GOT3 (cell line): ENCODE measurements at regions not wholly inside any gene's neighbourhood (a gene's known extent, or its start where the extent isn't known, plus 50 kb on each side); places are given as distances from the start of the nearest gene placed in this dataset.
"Not testable (repeated sequence)": the region's sequence is repeated elsewhere in the genome, so short reads cannot be mapped to it uniquely, and the experiment has no call there.

Experiments used
- DNase-seq: peaks from one replicate; lab custom pipeline; 2025; ENCODE audit warnings: mixed read lengths; lab: John Stamatoyannopoulos, UW

DNA sequence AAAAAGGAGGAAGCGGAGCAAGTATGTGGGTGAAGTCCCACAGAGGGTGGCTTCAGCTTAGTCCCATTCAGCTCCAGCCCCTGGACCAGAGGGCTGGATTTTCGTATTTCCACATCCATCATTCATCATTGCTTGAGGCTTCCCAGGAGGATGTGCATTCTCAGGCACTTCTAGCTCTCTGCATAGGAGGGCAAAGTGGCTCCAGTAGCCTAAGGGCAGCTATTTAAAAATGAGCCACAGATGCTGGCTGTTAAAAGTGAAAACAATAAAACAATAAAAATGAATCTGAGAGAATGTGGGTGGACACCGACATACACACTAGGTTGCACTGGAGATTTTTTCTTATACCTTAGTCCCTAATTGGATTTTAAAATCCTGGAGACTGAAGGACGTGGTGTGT lies 629.2 kb upstream of the ZNF385D start:
- DNase-seq = no peak

DNA sequence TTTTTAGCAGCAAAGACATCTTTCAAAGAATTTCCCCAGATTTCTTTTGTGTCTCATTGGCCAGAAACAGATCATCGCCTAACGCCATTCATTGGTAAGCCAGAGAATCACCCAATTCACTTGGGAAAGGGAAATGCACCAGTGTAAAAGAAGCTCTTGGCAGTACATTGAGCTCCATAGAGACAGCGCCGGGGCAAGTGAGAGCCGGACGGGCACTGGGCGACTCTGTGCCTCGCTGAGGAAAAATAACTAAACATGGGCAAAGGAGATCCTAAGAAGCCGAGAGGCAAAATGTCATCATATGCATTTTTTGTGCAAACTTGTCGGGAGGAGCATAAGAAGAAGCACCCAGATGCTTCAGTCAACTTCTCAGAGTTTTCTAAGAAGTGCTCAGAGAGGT lies 630.6 kb upstream of the ZNF385D start:
- not testable (repeated sequence) for DNase-seq

DNA sequence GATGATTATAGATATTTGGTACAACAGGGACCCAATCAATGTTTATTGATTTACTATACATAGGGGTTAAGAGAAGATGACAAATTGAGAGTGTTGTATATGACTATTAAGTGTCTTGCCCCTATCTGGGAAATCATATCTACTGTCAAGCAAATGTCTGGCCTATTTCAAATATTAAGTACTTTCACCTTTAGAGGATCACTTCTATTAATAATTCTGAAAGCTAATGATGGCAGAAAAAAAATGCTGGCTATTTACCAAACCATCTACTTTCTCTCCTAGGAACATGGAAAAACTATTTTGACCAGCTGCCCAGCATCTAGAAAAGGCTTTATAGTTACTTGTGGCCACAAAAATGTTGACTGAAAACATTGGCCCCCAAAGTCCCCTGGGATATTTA lies 632.3 kb upstream of the ZNF385D start:
- DNase-seq = no peak

GRCh38 chr3:22386107-22386506 lies 635.1 kb upstream of the ZNF385D start:
- DNase-seq = no peak

GRCh38 chr3:22392286-22392685 lies 641.3 kb upstream of the ZNF385D start:
- DNase-seq = no peak

DNA sequence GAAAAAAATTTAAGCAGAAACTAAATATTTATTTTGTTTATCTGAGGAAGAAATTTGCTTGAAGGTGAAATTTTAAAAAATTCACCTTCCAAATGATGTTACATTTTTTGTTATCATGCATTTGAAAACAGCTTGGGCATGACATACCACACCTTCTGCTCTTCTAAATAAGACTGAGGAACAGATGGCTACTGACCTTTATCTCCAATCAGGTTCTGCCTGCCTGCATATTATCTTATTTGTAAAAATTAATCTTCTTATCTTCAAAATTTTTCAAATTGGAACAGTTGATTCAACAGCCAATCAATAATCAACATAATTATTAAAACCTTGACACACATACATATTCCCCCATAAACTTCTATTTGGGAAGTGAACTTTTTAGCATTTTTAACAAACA lies 641.8 kb upstream of the ZNF385D start:
- no peak for DNase-seq

- DNase-seq = no peak
Observed at GRCh38 chr3:22399566-22399965, 648.6 kb upstream of the ZNF385D start.

DNA sequence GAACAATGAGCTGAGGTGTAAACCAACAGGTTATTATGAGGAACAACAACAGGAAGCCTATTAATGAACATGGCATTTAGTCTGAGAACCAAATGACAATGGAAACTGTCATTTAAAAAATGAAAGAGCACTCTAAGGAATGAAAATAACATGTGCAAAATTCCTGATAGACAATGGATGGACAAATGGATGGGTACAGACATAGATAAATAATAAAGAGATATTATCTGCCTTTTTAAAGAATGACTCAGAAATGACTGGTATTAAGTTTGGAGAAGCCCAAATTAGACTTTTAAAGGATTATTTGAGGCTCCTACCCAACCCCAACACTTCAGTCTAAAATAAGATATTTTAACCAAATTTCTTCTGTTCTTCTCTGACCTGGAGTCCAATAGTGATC lies 650.5 kb upstream of the ZNF385D start:
- no peak for DNase-seq

DNA sequence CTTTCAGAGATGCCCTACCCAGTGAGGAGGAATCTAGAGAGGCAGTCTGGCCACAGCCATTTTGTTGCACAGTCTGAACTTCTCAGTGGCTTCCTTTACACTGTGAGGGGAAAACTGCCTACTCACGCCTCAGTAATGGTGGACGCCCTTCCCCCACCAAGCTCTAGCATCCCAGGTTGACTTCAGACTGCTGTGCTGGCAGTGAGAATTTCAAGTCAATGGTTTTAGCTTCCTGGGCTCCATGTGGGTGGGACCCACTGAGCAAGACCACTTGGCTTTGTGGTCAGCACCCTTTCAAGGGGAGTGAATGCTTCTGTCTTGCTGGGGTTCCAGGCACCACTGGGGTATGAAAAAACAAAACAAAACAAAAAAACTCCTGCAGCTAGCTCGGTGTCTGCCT lies 663.2 kb upstream of the ZNF385D start:
- DNase-seq = no peak

DNA sequence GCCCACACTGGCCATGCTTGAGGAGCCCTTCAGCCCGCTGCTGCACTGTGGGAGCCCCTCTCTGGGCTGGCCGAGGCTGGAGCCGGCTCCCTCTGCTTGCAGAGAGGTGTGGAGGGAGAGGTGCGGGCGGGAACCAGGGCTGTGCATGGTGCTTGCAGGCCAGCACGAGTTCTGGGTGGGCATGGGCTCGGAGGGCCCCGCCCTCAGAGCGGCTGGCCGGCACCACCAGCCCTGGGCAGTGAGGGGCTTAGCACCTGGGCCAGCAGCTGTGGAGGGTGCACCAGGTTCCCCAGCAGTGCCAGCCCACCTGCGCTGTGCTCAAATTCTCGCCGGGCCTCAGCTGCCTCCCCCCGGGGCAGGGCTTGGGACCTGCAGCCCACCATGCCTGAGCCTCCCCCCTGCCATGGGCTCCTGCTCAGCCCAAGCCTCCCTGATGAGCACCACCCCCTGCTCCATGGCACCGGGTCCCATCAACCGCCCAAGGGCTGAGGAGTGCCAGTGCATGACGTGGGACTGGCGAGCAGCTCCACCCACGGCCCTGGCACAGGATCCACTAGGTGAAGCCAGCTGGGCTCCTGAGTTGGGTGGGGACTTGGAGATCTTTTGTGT lies 665.9 kb upstream of the ZNF385D start:
- DNase-seq = not testable (repeated sequence)

- no peak for DNase-seq
Observed at GRCh38 chr3:22419261-22419660, 668.3 kb upstream of the ZNF385D start.

DNA sequence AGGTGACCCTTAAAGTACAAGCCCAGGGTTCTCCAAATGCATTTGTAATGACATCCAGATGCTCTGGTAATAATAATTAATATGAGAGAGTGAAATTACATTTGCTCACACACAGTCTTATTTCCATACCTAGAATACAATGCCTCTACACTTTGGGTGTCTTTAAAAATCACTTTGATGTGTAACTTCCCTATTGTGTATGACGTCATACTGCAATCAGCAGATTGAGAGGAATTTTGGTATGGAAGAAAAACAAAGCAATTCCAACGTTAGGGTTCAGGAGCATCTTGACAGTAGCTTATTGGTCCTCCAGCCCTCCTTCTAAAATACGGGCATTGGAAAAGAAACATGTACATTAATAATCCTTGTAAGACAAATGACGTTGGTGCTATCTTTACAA lies 670.6 kb upstream of the ZNF385D start:
- no peak for DNase-seq

DNA sequence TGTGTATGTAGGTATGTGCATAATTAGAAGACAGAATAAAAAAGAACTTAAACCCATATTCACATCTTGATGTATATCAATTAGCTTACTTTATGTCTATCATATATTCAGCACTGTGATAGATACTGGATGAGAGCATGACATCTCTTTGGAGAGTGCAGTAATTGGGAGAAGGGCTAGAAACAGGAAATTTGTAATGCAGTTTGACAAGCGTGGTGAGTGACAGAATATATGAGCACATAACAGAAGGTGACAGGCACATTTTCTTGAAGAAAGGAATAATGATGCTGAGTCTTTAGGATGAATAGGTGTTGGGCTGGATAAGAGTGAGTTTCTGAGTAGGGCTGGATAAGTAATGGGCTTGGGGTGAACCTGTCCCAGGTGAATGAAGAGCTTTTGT lies 680.3 kb upstream of the ZNF385D start:
- no peak for DNase-seq

- DNase-seq = no peak
Observed at GRCh38 chr3:22439626-22440025, 688.6 kb upstream of the ZNF385D start.

DNA sequence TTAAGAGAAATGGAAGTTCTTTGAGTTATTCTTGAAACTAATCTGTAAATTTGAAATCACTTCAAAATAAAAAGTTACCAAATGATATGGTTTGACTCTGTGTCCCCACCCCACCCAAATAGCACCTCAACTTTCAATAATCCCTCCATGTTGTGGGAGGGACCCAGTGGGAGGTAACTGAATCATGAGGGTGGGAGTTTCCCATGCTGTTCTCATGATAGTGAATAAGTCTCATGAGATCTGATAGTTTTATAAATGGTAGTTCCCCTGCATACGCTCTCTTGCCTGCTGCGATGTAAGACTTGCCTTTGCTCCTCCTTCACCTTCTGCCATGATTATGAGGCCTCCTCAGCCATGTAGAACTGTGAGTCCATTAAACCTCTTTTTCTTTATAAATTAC lies 690.7 kb upstream of the ZNF385D start:
- no peak for DNase-seq

DNA sequence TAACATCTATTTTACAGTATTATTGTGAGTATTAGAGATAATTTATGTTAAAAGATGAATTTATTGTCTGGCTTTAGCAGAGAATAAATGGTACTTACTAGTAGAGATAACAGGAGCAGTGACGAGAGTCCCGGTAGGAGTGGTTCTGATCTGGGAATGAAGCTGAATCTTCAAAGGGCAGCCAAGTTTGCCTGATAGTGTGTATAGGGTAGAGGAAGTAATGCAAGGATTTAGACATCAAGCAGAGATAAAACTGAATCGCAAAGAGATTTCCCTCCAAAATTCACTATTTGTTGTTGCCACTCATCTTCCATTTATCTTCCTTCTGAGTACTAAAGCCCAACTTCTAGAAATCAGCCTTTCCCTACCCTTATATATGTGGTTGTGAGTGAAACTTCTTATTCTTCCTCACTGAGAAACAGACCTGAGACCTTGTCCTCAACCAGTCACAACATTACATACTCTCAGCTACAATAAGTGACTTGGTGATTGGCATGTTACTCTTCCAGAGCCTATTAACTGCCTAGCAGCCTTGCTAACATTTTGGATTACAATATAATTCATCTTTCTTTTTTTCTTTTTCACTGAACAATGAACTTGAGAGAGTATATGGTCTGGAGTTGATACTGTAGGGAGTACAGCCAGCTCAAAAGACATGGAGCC lies 692.7 kb upstream of the ZNF385D start:
- no peak for DNase-seq

DNA sequence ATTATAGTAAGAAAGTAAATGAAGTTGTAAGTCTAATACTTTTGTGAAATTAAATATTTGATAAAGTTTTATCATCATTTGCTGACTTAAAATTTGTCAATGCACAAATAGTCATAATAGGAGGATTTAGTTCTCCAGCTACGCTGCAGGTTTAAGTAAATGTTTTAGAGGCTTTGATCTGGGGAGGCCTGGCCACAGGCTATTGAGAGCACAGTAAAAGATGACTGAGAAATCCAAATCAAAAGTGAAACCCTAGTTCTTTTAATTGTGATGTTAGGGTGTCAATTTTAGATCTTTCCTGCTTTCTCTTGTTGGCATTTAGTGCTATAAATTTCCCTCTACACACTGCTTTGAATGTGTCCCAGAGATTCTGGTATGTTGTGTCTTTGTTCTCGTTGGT lies 694.3 kb upstream of the ZNF385D start:
- not testable (repeated sequence) for DNase-seq

DNA sequence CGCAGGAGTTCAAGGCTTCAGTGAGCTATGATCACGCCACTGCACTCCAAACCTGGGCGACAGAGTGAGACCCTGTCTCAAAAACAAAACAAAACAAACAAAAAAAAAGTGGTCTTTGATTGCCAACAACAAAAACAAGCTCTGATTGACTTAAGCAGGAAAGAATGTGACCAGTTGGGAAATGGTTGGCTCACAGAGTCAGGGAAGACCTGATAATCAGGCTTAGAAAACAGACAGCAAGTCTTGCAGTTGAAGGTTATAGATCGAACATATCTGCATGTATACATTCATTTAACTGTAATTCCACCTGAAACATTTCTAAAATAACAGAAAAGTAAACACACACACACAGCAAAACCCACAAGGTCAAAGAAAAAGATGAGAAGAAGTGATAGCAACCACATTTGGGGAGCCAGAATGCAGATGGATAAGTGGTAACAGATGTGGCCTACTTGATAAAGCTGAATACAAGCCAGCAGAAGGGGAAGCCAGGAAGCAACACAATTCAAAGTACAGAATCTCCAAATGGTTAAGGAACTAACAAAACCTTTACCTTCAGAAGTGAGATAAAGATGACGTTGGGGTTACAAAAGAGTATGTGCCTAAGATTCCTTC lies 699.9 kb upstream of the ZNF385D start:
- DNase-seq = no peak

- no peak for DNase-seq
Observed at GRCh38 chr3:22451501-22451900, 700.5 kb upstream of the ZNF385D start.

DNA sequence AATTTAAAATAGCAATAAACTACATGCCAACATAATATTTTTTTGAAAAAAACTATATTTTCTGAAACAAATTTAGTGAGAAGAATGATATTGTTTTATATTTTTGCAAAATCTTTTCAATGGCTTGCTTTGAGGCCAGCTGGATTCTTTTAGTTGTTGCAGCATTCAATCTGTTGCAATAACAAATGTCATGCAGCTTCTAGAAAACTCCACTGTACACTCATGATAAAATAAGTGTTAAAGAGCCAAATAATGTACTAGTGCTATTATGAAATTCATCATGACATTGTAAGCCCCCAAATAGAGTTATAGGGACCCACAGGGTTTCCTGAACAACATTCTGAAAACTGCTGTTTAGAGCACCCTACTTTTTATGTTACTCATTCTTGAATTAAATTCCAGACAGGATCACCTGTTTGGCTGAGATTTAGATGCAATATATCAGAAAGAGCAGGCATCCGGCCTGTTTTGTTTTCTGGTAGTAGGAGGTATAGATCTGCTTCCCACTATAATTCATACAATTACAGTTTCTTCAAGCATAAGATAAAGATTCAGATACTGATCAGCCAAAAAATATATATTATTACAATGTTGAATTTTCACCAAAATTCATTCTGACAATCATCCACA lies 703.0 kb upstream of the ZNF385D start:
- no peak for DNase-seq

DNA sequence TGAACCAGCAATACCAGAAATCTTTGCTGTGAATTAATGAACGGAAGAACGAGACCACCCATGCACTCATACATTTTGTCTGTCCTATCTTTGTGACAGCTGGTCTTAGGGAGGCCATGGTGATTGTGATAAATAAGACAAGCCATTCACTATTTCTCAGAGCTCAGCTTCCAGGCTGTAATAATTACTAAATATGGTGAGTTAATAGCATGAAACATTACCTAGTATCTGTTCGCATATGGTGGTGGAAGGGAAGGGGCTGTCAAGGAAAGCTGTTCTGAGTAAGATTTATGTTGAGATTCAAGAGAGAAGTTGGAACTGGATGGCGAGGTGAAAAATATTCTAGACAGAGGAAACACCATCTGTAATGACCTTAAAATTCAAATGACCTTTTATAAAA lies 719.0 kb upstream of the ZNF385D start:
- no peak for DNase-seq

- DNase-seq = no peak
Observed at GRCh38 chr3:22471557-22471956, 720.5 kb upstream of the ZNF385D start.
